HG02798 (cell line): ENCODE measurements at regions not wholly inside any gene's neighbourhood (a gene's known extent, or its start where the extent isn't known, plus 50 kb on each side); places are given as distances from the start of the nearest gene placed in this dataset.

ENCODE experiments used
- ATAC-seq: cut with Tn5 transposase; IDR thresholded peaks from one replicate; pipeline ENCODE4 v1.9.1; 2021; ENCODE audit warnings: mild to moderate bottlenecking; ENCODE audit not compliant: unreplicated experiment, poor library complexity

DNA sequence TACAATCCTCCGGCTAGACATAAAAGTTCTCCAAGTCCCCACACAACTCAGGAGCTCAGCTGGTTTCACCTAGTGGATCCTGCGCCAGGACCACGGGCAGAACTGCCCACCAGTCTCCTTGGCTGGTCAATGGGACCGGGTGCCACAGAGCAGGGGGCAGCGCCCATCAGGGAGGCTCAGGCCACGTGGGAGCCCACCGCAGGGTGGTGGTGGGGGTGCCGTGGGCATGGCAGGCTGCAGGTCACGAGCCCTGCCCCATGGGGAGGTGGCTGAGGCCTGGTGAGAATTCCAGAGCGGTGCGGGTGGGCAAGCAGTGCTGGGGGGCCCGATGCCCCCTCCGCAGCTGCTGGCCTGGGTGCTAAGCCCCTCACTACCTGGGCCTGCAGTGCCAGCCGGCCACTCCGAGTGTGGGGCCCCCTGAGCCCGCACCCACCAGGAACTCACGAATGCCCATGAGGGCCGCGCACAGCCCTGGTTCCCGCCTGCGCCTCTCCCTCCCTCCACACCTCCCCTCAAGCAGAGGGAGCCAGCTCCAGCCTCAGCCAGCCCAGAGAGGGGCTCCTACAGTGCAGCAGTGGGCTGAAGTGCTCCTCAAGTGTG, 1091.9 kb upstream of the TENM4 start:
- no peak for ATAC-seq

DNA sequence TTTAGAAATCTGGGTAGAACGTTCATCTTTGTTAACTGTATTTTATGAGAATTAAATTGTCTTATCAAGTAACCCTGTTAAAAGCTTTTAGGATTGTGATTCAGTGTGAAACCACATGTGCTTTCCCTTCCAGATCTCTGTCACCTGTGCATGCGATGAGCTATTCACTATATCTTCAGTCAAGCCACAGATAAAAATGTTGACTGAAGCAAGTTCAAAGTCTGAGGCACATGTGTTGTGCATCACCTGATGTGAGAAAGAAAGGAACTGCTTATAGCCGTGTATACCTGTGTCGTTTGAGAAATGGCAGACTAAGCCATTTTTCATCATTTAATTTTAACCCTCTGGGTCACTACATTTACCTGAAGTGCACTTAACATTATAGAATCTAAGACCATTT, 1088.9 kb upstream of the TENM4 start:
- no peak for ATAC-seq

DNA sequence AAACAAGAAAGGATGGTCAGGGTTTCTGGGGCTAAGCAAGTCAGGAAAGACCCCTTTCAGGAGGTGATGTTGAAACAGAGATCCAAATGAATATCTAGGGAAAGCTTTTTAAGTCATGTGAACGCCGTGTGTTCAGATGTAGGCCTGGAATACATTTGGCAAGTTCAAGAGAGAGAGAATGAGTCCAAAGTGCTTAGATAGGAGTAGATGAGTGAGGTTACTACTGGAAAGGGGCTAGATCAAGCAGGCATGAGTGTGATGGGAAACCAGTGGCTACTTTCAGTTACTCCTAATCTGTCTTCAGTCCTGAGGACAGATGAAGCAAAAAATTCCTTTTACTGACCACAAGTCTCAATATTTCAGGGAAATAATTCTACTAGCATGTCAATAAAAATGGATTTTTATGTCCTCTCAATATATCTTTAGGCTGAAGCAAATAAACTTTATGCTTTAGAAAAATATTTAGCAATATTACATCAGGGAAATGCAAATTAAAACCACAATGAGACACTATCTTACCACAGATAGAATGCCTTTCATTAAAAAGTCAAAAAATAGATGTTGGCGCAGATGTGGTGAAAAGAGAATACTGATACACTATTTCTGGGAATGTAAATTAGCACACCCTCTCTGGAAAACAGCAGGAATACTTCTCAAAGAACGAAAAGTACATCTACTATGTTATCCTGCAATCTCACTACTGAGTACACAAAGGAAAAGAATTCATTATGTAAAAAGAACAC, 1085.0 kb upstream of the TENM4 start:
- ATAC-seq = no peak

DNA sequence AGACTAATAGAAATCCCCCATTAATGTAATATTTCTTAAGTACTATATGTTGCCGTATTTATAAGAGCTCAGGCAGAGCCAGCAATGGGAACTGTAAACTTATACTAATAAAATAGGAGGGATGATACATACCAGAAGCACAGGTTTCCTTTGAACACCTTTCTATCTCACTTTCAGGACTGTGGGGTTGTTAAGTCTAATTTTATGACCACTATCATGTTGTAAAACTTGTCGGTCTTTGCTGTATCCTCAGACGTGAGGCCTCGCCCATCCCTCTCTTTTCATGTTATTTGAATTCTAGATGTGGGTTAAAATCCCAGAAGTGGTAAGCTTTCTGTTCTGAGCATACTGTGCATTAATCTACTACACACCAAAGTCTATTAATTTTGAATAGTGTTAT, 1083.5 kb upstream of the TENM4 start:
- no peak for ATAC-seq

DNA sequence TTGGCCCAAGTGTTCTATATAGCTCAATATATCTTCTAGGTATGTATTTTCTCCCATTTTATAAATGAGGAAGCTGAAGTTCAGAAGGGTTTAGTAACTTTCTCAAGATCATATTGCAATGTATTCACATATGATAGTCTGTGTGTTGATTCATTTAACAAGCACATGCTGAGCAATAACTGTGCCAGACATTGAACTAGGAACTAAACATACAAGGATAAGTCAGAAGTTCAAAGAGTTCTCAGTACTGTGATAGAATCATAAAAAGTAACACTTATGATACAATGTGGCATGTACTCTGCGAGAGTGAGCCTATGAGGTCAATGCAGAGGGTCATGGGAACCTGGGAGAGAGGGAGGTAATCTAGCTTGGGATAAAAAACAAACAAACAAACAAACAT, 1082.2 kb upstream of the TENM4 start:
- no peak for ATAC-seq

DNA sequence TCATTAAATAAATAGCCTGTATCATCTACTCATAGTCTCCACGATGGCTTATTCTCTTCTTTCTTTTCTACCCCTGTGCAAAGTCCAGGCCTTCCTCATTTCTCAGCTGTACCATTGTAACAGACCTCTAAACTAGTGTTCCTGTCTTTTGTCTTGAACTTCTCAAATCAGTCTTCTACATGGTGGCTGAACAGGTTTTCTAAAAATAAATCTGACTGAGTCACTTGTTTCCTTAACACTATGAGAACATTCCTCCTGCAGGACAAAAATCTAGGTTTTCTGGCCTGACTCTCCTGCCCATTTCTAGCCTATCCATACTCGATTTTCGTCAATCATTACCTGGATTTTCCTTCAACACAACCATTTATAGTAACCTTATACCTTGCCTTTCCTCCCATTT, 1080.8 kb upstream of the TENM4 start:
- ATAC-seq = no peak

DNA sequence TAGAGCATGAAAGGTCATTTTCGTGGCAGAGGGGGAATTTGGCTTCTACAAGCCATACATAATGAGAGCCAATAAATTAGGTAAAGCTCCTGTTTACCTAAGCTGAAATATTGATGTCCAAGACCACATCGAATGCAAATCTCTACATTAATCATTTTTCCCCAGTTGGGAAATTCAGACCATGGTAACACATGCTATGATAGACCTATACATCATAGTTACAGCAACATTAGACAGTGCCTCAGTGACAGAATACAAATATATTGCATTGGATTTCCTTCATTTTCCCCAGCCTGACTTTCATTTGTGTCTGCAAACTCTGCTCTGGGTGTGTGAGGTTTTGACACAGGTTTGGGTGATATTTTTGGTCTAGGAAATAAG, 1079.7 kb upstream of the TENM4 start:
- no peak for ATAC-seq

DNA sequence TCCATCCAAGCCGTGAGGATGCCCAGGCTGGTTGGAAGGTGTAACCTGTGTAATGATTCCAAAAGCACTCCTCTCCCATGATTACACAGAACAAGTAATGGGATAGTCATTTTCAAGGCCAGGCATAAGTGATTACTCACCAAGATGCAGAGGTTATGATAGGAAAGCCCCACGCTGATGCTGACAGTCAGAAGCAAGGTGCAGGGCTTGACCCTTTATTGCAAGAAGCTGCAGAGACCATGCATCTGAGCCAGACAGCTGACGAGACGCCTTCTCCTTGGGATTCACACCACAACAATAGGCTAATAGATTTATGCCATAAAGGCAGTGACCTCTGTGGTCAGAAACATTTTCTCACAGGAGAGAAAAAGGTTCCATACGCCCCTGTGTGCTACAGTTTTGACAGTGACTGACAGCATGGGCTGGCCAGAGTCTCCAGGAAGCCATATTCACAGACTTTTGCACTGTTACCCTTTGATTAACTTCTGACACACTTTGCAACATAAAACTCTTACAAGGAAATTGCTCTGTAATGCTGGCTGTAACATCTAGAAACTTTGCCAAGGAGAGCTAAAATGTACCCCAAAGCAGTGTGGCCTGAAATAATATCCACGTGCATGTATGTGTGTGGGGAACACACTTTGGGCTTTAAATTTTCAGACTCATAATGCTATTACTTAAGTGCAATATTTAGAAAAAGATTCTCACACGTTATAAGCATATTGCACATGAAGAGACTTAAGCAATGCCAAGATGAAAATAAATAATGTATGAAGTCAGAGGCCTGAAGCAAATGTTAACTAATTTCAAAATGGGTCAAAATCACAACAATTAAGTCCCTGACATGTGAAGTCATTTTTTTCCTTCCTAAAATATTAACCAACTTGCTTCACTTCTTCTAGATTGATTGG, 1079.0 kb upstream of the TENM4 start:
- no peak for ATAC-seq

DNA sequence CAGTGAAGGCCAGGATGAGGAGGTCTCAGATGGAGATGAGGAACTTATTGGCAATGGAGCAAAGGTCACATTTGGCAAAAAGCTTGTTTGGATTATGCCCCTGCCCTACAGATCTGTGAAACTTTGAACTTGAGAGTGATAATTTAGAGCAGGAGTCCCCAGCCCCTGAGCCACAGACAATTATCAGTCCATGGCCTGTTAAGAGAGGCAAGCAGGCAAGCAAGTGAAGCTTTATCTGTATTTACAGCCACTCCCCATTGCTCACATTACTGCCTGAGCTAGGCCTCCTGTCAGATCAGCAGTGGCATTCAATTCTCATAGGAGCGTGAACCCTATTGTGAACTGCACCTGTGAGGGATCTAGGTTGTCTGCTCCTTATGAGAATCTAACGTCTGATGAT, 1076.9 kb upstream of the TENM4 start:
- ATAC-seq = no peak

DNA sequence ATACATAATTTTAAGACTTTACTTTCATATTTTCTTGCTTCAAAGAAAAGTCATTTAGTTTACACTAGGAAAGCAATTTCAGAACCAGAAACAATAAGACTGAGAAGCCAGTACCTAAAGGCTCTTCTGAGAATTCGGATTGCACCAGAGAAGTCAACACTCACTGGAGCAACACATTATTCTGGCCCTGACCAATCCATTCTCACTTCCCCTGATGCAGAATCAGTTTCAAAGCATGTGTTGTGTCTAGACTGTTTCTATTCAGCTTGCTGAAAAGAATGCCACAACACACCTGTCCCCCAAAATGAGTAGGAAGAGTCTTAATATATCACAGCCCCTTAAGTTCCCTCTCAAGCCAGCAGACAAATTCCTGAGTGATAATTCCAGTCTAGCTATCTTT, 1074.3 kb upstream of the TENM4 start:
- no peak for ATAC-seq

DNA sequence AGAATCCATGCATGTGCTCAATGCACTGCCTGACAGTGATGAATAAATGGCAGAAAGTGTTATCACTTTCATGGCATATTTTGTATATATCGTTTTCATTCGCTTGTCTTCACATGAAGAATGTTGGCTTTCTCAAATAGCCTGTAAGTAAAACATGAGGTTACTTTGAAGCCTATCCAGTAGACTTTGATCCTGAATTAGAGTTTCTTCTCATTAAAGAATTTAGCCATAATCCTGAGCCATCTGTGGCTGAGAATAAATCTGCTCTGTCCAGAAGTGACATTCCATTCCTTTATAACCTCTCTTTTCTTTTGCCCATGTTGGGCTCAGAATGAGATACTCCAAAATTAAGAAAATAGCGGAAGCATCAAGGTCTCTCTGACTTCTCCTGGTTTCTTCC, 1071.7 kb upstream of the TENM4 start:
- ATAC-seq = no peak

DNA sequence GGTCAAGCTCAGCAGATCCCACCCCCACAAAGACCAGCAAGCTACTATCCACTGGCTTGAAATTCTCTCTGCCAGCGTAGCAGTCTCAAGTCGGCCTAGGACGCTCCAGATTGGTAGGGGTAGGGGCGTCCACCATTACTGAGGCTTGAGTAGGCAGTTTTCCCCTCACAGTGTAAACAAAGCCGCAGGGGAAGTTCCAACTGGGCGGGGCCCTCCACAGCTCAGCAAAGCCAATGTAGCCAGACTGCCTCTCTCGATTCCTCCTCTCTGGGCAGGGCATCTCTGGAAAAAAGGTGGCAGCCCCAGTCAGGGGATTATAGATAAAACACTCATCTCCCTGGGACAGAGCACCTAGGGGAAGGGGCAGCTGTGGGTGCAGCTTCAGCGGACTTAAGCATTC, 1064.9 kb upstream of the TENM4 start:
- ATAC-seq = no peak

DNA sequence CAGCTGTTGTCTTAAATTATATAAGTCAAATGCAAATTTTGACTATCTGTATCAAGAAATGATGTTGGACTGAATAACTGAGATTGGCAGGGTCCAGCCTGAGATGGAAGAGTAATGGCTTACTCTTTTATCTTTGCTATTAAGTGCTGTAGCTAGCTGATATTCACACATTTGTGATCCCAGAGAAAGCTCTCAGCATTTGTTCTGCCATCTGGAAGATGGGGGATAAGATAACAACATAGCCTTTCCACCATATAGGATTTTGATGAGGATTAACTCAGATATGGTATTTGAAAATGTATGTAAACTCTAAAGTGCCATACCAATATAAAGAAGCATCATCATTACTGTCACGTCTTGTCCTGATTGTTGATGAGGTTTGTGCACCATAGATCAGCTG, 1063.2 kb upstream of the TENM4 start:
- ATAC-seq = no peak

DNA sequence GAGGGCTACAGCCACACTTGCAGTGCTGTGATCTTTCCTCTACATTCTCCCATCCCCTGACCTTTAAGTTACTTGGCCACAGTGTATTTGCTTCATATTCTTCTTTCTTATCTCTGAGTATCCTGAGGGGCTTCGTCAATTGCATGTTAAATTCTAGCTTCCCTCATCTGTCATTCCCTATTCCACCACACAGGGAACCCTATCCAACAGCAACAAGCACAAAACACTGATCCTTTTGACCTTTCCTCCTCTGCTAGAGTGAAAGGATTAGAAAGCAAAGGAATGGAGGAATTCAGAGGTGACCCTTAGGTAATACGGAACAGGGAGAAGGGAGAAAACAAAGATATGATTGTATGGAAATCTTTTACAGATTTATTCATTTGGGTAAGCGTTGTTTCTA, 1061.7 kb upstream of the TENM4 start:
- no peak for ATAC-seq

DNA sequence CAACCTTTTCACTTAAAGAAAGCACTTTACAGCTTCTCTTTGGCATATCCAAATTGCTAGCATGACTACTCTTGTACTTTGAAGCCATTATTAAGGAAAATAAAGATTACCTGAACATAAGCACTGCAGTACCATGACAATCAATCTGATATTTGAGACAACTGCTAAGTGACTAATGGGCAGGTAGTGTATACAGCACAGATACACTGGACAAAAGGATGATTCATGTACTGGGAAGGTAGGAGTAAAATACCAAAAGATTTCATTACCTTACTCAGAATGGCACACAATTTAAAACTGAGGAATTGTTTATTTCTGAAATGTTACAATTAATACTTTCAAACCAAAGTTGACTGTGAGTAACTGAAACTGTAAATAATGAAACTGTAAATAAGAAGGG, 1054.3 kb upstream of the TENM4 start:
- ATAC-seq = no peak

DNA sequence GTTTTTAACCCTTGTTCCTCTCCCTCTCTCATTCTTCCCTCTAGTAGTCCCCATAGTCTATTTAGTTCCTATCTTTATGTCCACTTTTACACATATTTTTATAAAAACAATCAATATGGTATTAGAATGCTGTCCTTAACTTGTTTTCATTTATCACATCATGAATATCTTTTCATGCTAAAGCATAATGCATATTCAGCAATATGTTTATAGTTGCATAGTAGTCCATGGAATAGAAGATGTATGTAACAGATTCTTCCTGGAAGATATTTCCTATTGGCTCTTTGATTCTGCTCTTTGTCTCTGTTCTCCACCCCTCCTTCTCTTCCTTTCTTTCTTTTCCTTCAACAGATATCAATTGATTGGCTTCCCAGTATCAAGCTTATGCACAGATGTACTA, 1047.1 kb upstream of the TENM4 start:
- ATAC-seq = no peak

DNA sequence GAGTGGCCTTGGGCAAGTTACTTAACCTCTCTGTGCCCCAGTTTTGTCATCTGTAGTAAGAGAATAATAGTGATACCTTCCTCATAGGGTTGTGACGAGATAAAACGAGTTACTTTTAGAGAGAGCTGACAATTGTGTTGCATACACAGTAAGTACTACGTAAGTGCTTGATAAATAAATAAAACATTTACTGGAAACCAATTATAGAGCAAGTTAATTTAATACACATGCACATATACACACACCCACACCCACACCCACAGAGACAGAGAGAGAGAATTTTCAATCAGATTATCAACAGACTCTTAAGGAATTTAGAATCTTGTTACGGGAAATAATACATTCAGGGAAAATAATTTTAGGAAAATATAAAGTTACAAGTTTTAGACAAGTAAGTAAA, 1045.8 kb upstream of the TENM4 start:
- ATAC-seq = no peak

DNA sequence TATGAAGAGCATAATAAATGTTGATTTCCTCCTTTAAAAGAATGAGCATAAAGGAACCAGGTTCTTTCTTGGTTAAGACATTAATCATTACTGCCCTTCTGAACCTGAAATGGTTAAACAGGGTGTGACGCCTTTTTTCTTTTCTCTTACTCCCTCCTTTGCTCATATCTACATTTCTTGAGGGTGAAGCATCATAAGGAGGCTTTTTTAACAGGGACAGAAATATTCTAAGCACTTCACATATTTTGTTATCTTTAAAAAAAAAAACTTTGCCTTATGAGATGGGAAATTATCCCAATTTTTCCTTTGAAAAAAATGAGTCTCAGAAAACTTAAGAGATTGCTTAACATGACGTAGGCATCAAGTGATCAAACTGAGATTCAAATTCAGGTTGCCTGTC, 1036.3 kb upstream of the TENM4 start:
- no peak for ATAC-seq

DNA sequence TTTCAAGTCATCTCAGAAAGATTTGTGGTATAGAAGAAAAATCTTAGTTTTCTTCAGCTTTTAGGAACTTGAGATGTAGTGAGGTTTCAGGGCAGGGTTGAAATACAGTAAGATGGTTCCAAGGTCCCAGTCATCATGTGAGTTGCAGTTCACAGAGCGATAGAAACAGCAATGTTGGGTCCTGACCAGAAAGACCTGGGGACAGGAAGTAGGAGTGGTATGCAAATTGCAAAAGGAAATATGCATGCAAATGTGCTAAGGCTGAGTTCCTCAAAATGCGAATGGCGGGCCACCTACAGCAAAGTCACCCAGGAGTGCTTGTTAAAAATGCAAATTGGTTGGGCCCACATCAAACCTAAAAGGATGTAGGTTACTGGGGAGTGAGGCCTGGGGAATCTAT, 1032.7 kb upstream of the TENM4 start:
- ATAC-seq = no peak

DNA sequence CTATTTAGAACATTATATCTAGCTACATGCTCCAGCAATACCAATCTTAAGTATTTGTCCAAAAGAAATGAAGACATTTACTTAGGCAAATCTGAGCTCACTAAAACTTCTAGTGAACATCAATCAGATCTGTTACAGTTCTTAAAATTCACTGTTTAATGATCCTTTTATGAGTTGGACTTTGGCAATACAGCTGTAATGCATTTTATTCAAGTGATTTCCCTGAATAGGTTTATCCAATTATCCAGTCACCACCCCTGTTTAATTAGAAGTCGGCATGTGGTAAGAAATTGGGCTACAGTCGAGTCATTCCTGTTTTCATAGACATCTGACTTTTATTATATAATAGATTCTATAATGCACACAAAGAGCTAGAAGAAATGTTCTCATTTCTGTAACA, 1029.0 kb upstream of the TENM4 start:
- ATAC-seq = no peak

DNA sequence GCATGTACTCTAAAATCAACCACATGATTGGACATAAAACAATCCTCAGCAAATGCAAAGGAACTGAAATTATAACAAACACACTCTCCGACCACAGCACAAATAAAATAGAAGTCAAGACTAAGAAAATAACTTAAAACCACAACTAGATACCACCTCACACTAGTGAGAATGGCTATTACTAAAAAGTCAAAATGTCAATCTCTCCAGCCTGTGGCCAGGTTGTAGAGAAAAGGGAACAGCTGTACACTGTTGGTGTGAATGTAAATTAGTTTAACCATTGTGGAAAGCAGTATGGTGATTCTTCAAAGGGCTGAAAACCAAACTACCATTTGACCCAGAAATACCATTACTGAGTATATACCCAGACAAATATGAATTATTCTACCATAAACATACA, 1025.7 kb upstream of the TENM4 start:
- ATAC-seq = no peak
